Islet precursor cell (in vitro differentiated cells): ENCODE measurements at regions not wholly inside any gene's neighbourhood (a gene's known extent, or its start where the extent isn't known, plus 50 kb on each side); places are given as distances from the start of the nearest gene placed in this dataset.
"Not testable (repeated sequence)": the region's sequence is repeated elsewhere in the genome, so short reads cannot be mapped to it uniquely, and the experiment has no call there.

Source experiments
- DNase-seq: peaks from one replicate; pipeline ENCODE4 v3.0.0-alpha.2; 2018

DNA sequence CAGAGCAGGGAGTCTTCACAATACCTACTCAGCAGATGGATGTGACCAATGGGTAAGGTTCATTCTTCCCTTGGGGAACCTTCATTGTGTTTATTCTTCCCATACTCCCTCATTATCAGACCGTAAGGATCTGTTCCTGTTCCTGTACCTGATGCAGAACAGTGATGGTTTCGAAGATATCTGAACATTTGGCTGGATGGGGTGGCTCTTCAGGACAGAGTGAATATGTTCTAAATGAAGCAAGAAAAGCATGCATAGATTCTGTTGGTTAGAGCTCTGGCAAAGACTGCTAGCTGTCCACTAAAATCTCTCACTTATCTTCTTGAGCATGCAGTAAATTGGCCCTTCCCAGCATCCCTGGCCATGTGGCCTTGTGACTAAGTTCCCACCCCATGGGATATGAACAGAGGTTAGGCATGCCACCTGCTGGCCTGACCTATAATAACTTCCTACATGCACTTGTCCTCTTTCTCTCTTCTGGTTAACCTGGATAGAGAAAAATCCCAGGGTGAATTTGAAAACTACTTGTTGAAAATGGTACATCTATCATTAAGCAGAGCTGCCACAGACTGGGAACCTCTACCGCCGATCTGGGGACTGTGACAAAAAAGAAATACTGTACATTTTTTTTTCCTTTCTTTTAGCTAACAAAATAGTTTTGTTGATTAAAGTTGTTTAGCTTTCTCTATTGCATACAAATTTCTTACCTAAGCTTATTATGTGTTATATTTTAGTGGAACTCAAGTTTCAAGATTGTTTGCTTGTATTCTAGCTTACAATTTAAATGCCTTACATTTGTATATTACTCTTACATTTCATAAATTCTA, 60.0 kb upstream of the BANK1 start:
- DNase-seq, result peak; percentile 84

DNA sequence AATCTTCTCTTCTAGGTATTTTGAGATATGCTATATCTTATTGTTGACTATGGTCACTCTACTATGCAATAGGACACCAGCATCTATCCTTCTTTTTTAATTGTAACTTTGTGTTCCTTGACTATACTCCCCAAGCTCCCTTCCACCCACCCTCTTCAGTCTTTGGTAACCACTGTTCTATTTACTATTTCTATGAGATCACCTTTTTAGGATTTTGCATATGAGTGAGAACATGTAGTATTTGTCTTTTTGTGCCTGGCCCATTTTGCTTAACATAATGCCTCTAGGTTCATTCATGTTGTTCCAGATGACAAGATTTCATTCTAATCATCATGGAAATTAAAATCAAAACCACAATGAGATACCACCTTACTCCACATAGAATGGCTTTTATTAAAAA, 63.3 kb upstream of the BANK1 start:
- no peak for DNase-seq

- DNase-seq, result no peak
Observed at GRCh38 chr4:101724093-101724492, 66.4 kb upstream of the BANK1 start.

DNA sequence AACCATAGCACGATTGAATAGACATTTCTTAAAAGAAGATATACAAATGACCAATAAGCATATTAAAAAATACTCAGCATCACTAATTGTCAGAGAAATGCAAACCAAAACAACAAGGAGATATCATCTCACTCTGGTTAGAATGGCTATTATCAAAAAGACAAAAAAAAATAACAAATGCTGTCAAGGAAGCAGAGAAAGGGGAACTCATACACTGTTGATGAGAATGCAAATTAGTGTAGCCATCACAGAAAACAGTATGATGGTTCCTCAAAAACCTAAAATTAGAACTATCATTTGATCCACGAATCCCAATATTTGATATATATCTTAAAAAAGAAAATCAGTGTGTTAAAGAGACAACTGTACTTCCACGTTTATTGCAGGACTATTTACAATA, 71.7 kb upstream of the BANK1 start:
- no peak for DNase-seq

DNA sequence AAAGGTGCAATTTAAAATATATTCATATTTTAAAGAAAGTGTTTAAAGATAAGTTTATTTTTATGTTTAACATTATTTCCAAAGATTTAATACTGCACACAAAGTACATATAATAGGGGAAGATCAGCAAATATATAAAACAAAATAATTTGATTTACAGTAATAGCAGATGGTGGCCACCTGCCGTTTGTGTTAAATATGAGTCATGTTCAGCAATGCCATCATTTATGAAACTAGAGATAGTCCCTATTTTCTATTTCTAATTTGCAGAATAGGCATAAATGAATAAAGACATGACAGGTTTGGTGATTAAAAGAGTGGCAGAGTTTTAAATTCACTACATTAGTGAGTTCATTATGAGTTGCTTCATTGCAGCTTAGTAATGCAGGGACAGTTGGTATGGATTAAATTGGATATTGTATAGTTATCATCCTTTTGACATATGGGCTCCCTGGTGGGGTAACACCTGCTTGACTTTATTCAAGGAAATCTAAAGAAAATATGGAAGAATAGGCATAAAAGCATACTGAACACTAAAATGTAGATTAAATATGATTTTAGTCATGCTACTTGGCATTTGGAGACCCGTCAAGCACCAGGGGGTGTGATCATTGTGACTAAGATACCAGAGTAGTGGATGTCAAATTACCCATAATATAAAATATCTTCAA, 78.8 kb upstream of the BANK1 start:
- DNase-seq, result no peak

- no peak for DNase-seq
Observed at GRCh38 chr4:101710806-101711205, 79.7 kb upstream of the BANK1 start.

DNA sequence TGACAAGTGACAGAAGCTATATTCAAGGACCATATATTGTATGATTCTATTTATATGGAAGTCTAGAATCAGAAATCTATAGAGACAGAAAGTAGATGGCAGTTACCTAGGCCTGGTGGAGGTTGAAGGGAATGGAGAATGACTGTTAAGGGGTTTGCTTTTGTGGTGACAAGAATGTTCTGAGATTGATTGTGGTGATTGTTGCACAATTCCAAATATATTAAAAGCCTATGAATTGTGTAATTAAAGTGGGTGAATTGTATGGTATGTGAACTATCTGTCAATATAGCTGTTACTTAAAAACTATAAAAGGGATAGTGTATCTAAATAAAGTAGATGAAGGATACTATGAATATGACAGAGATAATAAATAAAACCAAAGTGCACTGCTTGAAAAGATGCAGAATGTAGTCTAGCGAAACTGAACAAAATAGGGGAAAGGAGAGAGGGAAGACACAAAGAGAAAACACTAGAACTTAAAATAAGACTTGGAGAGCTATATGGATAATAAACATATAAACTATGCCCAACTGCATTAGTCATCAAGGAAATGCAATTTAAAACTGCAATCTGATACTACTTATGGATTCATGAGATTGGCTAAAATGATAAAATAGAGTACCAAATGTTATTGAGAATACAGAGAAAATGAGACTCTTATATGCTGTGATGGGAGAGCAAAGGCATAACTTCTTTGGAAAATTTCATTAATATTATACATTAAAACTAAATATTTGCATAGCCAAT, 82.1 kb upstream of the BANK1 start:
- no peak for DNase-seq

DNA sequence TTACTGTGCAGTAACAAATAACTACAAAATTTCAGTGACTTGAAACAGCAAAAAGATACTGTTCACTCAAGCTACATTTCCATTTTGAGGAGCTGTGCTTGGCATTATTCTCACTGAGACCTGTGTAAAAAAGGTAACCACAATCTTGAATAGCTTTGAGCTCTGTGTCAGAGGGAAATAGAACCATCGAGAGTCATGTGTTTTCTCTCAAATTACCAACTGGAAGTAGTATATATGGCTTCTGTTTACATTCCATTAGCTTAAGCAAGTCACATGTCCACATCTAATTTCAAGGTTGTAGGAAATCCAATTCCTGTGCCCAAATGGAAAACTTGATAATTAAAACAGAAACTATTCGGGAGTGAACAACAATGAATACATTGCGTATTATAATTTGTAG, 82.9 kb upstream of the BANK1 start:
- DNase-seq, result no peak

DNA sequence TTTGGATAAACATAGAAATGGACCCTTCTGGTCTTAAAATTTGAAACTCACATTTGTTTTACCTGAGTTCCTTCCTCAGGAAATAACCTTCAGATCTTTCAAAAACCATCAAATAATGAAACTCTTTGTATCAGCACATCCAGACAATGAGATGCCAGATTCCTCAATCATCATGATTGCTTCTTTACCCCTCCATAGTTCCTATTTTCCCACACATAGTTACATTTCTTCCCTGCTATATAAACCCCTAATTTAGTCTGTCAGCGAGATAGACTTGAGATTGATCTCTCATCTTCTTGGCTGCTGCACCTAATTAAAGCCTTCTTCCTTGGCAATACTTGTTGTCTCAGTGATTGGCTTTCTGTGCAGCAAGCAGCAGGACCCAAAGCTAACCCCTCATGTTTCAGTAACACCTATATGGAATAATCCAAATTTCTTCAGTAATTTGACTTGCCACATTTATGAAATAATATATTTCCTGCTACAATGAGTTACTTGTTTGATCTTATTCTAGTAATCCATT, 83.9 kb upstream of the BANK1 start:
- no peak for DNase-seq

- no peak for DNase-seq
Observed at GRCh38 chr4:101701551-101701950, 89.0 kb upstream of the BANK1 start.

DNA sequence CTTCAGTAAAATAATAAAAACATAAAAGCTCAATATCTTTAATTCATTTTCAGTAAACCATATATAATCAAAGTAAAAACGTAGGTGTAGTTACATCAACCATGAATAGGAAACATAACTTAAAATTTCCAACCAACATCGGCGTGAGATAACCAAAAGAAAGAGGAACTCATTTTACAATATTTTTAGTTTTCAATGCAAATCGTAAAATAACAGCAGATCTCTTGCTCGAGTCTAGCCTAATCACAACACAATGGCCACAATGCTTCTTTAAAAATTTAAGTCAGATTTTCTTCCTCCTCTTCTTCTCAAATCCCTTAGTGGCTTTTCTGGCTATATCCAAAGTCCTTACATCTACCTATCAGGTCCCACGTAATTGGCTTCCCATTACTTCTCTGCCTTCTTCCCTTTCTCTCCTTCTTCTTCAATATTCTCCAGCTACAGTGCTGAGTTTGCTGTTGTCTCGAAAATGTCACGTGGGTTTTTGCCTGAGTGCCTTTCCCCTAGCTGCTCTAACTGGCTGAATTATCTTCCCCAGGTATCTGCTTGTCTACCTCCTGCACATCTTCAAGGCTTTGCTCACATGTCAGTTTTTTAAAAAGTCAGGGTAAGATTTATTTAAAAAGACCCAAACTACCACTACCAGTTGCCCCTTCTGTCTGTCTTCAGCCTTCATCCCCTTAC, 90.9 kb upstream of the BANK1 start:
- no peak for DNase-seq

DNA sequence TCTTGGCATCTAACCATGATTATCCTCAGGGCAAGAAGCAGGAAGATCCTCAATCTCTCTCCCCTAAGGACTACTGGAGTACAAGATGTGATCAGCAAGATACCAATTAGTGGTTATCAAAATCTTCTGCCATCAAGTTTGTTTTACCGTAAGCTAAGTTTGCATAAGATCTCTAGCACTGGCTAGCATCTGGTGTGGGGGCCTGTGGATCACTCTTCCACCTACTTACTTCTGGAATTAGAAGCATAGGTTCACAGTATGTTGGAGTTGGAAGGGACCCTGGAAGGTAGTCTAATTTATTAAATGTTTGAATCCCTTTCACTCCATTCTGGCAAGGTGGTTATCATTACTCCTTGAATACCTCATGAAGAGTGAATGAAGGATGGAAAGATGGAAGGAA, 93.3 kb upstream of the BANK1 start:
- DNase-seq, result no peak

DNA sequence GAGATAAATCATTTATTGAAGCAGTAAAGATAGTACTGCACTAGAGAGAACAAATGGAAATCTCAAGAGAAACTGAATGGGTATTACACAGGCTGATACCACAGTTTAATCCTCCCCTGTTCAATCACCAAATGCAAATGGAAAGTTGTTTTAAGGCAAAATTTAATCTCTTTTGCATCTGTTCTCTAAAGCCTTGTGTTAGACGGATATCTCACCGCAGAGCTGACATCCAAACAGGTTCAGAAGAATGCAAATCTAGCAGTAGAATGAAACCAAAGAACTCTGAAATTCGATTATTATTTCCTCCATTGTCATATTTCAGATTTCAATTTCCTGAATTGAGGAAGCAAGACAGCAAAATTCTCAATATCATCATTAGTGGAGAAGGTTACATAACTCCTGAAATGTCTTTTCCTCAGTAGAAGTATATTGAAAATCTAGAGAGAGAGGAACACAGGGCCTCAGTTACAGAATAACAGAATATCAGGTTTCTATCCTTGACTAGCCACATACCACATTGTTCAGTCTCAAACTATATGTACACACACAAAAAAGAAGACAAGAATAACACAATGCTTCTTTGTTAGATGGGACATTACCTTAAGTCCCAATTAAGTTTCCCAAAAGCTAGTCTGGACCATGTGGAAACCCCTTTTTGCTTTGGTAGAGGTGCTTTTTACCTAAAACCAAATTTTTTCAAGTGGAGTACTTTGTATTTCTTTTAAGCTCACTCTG, 94.1 kb upstream of the BANK1 start:
- DNase-seq, result no peak

DNA sequence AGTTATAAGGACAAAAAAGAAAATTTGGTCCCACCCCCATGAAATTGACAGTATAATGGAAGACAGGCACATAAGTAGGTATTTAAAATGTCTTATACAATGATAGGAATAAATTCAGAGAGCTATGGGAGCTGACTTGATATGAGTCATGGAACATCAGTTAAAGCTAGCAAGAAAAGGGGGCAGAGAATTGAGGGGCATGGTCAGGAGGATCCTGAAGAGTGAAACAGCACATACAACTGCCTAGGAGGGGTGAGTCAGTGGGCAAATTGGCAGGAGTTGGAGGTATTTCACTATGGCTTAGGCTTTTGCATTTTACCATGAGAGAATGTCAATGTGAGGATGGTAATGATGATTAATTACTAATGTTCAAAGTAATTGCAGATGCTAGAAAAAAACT, 95.4 kb upstream of the BANK1 start:
- DNase-seq, result no peak

GRCh38 chr4:101694403-101694802, 96.1 kb upstream of the BANK1 start:
- not testable (repeated sequence) for DNase-seq

DNA sequence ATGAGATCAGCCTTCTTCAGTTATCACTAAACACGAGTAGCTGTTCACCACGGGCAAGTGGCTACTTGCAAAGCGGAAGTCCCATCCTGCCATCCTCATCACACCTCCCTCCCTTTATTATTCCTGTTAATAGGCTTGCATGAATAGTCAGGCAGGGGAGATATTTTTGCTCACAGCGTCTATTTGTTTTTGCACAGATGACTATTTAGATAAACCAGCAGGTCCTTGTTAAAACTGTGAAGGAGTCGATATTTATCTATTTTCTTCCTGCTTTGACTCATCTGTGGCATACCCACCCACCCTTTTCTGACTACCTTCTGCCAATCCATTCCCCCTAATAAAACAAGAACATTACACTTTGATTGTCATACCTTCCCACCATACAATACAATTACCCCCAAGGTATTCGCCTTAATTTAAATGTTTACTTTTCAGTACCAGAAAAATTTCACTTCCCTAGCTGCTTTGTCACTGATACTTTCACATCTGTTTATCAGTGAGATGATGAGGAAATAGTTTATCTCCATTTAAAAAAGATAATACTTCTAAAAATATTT, 96.6 kb upstream of the BANK1 start:
- DNase-seq, result no peak

GRCh38 chr4:101689220-101689619, 101.3 kb upstream of the BANK1 start:
- DNase-seq, result no peak

GRCh38 chr4:101685126-101685525, 105.4 kb upstream of the BANK1 start:
- DNase-seq, result no peak

DNA sequence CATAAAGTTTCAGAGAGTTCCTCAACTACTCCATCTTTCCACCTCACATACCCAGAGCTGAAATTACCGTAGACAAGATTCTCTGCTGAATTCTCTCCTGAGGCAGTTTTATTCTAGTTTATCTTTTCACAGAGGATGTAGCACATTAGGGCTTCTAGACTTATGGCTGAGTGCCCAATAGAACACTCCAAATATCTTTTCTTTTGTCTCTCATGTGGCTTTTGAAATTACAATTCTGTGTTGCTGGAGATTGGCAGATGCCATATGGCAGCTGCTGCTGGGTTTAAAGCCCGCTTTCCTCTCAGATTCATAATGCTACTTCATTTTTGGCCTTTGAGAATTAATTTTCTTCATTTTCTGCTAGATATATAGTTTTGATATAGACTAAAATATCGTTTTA, 107.6 kb upstream of the BANK1 start:
- DNase-seq, result no peak

- DNase-seq, result no peak
Observed at GRCh38 chr4:101678180-101678579, 112.3 kb upstream of the BANK1 start.

- no peak for DNase-seq
Observed at GRCh38 chr4:101670897-101671296, 119.6 kb upstream of the BANK1 start.

- DNase-seq, result no peak
Observed at GRCh38 chr4:101670370-101670769, 120.2 kb upstream of the BANK1 start.
